ENCODE measurements at regions not wholly inside any gene's neighbourhood (a gene's known extent, or its start where the extent isn't known, plus 50 kb on each side); places are given as distances from the start of the nearest gene placed in this dataset.
"Not testable (repeated sequence)": the region's sequence is repeated elsewhere in the genome, so short reads cannot be mapped to it uniquely, and the experiment has no call there.

DNA sequence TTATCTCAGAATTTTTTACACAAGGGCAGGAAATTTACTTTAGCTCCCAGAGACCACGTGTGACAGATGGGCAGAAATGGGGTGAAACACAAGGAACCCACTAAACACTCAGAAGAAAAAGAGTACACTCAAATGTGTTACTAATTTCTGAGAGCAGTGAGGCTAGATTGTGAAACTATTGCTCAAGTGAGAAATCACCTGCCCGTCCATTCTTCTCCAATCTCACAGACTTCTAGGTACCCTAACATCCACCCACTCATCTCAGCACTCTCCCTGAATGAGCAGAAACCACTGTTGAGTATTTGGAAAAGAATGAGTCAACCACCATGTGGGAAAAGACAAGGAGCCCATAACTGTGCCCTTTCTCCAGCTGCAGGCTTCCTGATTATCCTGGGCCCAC, 293.0 kb upstream of the CDH2 start:
- in situ Hi-C loops (cut with HindIII; ENCODE audit: low pct_ligation_motif_present, low pct_unique_long_range_greater_than_20kb, low sequenced_read_pairs) = no loop called here
- DNase-seq = no peak

DNA sequence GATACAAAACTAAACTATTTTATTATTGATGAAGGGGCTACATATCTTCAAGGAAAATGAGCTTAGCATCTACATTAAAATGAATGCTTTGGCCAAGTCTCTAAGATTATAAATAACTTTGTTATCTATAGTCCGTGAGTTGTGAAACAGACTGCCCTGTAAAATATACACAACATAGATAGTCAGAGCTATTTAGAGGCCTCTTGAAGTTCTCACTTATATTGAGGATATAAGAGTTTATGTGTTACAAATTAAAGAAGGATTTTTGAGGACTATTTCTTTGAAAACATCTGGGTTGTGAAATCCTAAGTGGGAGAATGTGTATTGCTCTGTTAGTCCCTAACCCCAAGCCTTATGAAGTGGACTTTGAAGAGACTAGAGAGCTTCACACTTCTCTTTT, 292.0 kb upstream of the CDH2 start:
- in situ Hi-C loops (cut with HindIII; ENCODE audit: low pct_ligation_motif_present, low pct_unique_long_range_greater_than_20kb, low sequenced_read_pairs) = no loop called here
- DNase-seq = no peak

DNA sequence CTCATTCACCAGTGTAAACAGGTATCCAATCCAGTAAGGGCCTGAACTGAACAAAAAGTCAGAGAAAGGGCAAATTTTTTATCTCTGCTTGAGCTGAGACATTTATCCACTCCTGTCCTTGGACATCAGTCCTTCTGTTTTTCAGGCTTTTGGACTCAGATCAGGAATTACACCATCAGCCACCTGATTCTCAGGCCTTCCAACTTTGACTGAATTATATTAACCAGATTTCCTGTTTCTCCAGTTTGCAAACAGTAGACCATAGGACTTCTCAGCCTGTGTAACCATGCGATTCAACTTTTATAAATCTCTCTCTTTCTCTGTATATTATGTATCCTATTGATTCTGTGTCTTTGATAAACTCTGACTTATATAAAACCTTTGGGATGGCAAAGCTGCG, 289.3 kb upstream of the CDH2 start:
- in situ Hi-C loops (cut with HindIII; ENCODE audit: low pct_ligation_motif_present, low pct_unique_long_range_greater_than_20kb, low sequenced_read_pairs) = no loop called here
- DNase-seq = no peak

DNA sequence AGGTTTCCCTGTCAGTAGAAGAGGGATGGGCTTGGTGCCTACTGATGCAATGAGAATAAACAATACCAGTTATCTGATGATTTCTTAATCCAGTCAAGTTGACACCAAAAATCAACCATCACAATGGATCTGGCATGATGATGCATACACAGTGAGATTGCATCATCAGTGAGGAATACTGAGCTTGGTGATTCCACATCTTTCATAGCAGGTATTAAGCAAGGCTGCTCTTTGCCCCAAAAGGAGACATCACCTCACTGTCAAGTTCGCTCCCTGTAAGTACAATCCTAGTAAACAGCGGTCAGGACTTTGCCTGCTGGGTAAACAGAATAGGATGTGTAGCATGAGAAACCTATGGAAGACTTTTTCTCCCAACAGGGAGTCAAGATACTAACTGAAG, 282.7 kb upstream of the CDH2 start:
- in situ Hi-C loops (cut with HindIII; ENCODE audit: low pct_ligation_motif_present, low pct_unique_long_range_greater_than_20kb, low sequenced_read_pairs) = no loop called here
- DNase-seq = no peak

DNA sequence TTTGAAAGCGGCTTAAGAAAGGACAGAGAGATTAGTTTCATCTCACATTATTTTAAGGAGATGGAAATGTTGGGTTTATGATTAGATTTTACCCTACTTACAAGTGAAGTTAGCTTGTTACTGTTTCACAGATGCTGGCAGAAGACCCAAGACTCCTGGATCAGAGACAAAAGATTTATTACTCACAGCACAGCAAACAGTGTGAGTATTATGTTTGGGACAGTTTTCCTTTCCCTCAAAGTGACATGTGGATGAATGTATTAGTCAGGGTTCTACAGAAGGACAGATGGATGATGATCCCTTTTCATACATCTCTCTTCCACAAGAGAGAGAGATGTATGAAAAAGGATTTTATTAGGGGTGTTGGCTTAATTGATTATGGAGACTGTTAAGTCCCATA, 281.8 kb upstream of the CDH2 start:
- in situ Hi-C loops (cut with HindIII; ENCODE audit: low pct_ligation_motif_present, low pct_unique_long_range_greater_than_20kb, low sequenced_read_pairs) = no loop called here
- no peak for DNase-seq

DNA sequence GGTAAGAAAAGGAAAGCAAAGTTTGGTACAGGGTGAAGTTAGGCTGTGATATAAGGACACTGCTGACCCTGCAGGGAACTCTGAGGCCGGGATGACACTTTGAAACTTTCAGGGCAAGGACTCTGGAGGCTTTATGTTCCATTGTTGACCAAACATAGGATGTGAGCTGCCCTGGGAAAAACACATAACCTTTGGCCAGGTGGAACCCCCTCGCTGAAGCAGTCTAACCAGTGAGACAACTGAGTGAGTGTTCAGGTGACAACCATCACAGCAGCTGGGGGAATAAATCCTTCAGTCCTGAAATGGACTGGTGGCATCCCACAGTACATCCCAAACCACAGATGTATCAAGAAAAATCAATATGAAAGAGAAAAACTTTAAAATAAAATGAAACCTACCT, 280.9 kb upstream of the CDH2 start:
- in situ Hi-C loops (cut with HindIII; ENCODE audit: low pct_ligation_motif_present, low pct_unique_long_range_greater_than_20kb, low sequenced_read_pairs) = no loop called here

DNA sequence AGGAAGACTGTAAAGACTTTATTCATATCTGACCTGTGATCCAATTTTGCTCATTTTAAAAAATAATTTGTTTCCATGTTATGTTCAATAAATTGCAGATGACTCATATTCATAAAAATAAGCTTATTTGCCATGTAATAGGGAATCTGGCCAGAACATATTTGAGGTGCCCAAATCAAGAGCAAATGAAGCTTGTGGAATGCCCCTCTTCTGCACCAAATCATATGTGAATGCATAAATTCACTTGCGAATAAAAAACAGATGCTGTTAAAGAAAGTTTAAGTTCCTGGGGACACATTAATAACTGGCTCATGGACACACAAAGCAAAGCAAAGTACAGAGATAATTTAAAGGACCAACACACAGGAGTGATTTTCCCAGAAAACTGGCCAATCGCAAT, 279.0 kb upstream of the CDH2 start:
- in situ Hi-C loops (cut with HindIII; ENCODE audit: low pct_ligation_motif_present, low pct_unique_long_range_greater_than_20kb, low sequenced_read_pairs) = no loop called here
- DNase-seq = no peak

More for the DNA sequence above, 280.9 kb upstream of the CDH2 start:
- DNase-seq = no peak

DNA sequence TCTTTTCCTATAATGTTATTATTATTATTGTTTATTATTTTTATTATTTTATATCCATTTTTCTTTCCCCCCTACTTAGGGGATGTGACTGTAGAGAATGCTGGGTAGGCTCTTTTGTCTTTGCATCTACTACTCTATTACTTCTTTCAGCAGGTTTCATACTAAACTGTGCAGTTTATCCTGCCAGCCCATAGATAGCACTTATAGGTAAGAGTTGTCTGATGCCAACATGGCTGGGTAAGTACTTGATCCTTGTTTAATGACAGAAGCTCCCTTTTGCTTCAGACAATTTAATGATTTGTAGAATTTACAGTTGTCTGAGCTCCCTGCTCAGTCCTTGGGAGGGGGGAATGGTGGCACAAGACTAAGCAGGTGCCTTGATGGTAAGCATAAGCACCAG, 262.9 kb upstream of the CDH2 start:
- in situ Hi-C loops (cut with HindIII; ENCODE audit: low pct_ligation_motif_present, low pct_unique_long_range_greater_than_20kb, low sequenced_read_pairs) = no loop called here
- no peak for DNase-seq

DNA sequence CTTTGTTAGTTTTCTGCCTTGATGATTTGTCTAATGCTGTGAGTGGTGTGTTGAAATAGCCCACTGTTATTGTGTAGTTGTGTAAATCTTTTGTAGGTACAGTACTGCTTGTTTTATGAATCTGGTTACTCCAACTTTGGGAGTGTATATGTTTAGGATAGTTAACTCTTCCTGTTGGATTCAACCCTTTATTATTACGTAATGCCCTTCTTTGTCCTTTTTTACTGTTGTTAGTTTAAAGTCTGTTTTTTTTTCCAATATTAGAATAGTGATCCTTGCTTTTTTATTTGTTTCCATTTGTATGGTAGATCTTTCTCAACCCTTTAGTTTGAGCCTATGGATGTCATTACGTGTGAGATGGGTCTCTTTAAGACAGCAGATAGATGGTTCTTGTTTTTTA, 261.5 kb upstream of the CDH2 start:
- in situ Hi-C loops (cut with HindIII; ENCODE audit: low pct_ligation_motif_present, low pct_unique_long_range_greater_than_20kb, low sequenced_read_pairs) = no loop called here
- no peak for DNase-seq

DNA sequence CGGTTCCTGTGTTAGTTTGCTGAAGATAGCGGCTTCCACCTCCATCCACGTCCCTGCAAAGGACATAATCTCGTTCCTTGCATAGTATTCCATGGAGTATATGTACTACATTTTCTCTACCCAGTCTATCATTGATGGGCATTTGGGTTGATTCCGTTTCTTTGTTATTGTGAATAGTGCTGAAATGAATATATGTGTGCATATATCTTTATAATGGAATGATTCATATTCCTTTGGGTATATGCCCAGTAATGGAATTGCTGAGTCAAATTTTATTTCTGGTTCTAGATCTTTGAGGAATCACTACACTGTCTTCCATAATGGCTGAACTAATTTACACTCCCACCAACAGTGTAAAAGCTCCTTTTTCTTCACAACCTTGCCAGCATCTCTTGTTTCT, 255.4 kb upstream of the CDH2 start:
- in situ Hi-C loops (cut with HindIII; ENCODE audit: low pct_ligation_motif_present, low pct_unique_long_range_greater_than_20kb, low sequenced_read_pairs) = no loop called here
- DNase-seq = no peak

DNA sequence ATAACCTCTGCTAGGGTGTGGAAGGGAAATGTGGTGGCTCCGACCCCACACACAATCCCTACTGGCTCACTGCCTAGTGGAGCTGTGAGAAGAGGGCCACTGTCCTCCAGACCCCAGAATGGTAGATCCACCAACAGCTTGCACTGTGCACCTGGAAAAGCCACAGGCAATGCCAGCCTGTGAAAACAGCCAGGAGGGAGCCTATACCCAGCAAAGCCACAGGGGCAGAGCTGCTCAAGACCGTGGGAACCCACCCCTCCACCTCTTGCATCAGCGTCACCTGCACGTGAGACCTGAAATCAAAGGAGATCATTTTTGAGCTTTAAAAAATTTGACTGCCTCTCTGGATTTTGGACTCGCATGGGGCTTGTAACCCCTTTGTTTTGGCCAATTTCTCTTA, 249.0 kb upstream of the CDH2 start:
- in situ Hi-C loops (cut with HindIII; ENCODE audit: low pct_ligation_motif_present, low pct_unique_long_range_greater_than_20kb, low sequenced_read_pairs) = no loop called here
- DNase-seq = no peak

DNA sequence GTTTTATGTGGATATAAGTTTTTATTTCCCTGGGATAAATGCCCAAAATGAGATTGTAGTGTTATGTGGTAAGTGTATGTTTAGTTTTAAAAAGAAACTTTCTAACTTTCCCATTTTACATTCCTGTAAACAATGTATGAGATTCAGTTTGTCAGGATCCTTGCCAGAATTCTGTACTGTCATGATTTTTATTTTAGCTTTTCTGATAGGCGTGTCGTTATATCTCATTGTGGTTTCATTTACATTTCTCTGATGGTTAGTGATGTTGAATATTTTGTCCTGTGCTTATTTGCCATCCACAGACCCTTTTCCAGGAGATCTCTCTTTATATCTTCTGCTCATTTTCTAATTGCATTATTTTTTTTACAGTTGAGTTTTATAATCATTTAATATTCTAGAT, 245.6 kb upstream of the CDH2 start:
- no peak for DNase-seq
- in situ Hi-C loops (cut with HindIII; ENCODE audit: low pct_ligation_motif_present, low pct_unique_long_range_greater_than_20kb, low sequenced_read_pairs) = no loop called here

DNA sequence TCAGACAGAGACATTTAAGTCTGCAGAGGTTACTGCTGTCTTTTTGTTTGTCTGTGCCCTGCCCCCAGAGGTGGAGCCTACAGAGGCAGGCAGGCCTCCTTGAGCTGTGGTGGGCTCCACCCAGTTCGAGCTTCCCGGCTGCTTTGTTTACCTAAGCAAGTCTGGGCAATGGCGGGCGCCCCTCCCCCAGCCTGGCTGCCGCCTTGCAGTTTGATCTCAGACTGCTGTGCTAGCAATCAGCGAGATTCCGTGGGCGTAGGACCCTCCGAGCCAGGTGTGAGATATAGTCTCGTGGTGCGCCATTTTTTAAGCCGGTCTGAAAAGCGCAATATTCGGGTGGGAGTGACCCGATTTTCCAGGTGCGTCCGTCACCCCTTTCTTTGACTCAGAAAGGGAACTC, 245.0 kb upstream of the CDH2 start:
- in situ Hi-C loops (cut with HindIII; ENCODE audit: low pct_ligation_motif_present, low pct_unique_long_range_greater_than_20kb, low sequenced_read_pairs); DNase-seq: not testable (repeated sequence)

DNA sequence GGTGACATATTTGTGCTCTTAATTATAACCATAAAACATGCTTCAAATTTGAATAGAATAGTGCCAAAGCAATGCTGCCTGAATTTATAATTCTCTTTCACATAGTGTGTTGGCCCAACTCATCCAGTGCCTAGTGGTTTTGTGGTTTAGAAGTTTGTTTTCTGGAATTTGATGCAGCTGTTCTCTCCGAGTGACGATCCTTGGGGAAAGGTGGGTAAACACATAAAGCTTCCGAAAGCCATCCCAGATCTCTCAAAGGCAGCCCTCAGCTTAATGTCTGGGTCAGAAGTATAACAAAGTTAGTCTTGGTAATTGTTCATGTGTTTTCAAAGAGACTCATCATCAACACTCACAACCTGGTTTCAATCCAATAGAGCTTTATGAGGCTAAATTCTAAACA, 235.6 kb upstream of the CDH2 start:
- DNase-seq = no peak
- in situ Hi-C loops (cut with HindIII; ENCODE audit: low pct_ligation_motif_present, low pct_unique_long_range_greater_than_20kb, low sequenced_read_pairs) = no loop called here

DNA sequence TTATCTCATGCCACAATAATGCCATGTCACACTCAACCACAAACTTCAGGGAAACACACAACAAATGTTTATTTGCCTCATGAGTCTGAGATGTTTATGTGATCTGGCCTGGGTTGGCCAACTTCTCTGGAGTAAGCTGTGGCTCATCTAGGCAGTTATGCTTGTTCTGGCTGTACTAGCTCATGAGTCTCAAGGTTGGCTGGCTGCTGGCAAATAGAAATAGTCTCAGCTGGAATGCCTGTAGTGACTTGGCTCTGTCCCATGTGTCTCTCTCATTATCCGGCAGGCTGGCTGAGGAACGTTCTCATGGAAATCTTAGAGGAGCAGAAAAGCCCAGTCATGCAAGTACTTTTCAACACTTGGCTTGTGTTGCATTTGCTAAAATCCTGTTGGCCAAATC, 234.9 kb upstream of the CDH2 start:
- DNase-seq = no peak
- in situ Hi-C loops (cut with HindIII; ENCODE audit: low pct_ligation_motif_present, low pct_unique_long_range_greater_than_20kb, low sequenced_read_pairs) = no loop called here

DNA sequence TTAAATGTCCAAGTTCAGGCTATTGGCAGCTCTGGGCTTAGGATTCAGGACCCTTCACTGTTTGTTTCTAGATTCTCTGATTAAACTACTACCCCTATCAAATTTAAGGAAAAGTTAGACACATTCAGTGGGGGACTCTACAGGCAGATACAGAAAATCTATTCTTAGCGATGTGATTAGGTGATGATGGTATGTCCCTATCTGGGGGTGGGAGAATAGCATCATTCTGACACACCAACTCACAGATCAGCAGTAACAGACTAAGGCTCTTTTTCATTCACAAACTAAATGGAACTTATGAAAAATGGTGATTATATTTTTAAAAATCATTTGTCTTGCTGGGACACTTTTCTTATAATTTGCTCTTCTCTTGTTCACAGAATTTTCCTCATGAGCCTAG, 232.9 kb upstream of the CDH2 start:
- DNase-seq = no peak
- in situ Hi-C loops (cut with HindIII; ENCODE audit: low pct_ligation_motif_present, low pct_unique_long_range_greater_than_20kb, low sequenced_read_pairs) = no loop called here

DNA sequence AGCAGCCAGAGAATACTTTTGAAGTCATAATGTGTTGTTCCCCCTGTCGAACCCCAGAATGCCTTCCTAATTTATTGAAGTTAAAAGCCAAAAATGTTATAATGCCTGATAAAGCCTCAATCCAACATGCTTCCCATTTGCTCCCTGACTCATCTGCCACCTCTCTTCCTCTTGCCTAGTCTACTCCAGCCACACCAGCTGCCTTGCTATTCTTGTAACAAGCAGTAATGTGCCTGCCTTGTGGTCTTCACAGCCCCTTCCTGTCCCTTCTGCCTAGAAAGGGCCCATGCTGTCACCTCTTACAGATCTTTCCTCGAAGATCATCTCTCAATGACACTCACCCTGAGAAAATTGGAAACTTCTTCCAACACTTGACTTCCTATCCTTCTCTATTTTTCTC, 231.6 kb upstream of the CDH2 start:
- in situ Hi-C loops (cut with HindIII; ENCODE audit: low pct_ligation_motif_present, low pct_unique_long_range_greater_than_20kb, low sequenced_read_pairs) = no loop called here
- DNase-seq = no peak

DNA sequence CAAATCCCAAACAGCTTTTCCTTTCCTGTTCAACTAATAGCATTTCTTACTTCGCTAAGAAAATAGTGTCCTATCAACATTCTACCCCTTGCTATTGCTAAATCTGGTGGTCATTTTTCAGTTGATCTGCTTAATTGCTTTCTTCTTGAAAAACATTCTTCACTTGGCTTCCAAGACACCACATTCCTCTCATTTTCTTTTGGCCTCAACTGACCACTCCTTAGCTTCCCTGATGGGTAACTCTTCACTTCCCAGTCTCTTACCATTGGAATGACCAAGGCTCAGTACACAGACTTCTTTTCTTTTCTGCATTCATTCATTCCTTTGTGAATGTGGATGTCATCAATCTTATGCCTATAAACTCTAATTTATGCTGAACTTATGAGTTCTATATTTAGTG, 230.8 kb upstream of the CDH2 start:
- in situ Hi-C loops (cut with HindIII; ENCODE audit: low pct_ligation_motif_present, low pct_unique_long_range_greater_than_20kb, low sequenced_read_pairs) = no loop called here
- DNase-seq = no peak

DNA sequence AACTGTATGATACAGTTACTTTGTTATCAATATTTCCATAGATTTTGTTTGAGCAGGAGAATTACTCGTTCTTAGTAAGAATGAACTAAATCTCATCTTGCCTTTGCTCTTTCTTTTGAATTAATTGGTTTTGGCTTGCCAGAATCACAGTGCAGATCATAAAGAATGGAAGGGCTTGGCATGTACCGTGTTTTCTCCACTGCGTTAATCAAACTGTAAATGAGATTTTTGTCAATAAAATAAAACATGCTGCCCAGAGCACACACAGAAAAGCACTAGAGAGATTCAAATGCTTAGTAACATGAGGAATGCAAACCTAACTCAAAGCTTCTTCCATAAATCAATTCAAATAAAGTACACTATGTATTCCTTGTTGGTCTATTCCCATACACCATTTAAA, 229.6 kb upstream of the CDH2 start:
- in situ Hi-C loops (cut with HindIII; ENCODE audit: low pct_ligation_motif_present, low pct_unique_long_range_greater_than_20kb, low sequenced_read_pairs) = no loop called here
- no peak for DNase-seq

DNA sequence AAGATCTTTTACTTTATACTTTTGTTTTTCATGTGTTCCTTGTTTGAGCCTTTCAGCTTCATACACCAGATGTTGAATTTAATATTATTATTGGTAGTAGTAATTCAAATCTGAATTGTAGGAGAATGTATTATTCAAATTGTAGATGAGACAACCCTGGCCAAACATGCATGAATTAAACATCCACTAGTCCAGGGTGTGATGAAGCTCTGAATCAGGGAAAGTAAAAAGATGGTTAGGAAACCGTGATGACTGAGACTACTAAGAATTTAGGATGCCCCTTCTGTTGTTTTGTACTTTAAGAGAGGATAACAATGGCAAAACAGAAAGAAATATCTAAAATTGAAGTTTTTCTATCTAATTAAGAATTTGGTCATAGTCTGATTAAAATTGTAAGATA, 227.8 kb upstream of the CDH2 start:
- in situ Hi-C loops (cut with HindIII; ENCODE audit: low pct_ligation_motif_present, low pct_unique_long_range_greater_than_20kb, low sequenced_read_pairs) = no loop called here
- DNase-seq = no peak

DNA sequence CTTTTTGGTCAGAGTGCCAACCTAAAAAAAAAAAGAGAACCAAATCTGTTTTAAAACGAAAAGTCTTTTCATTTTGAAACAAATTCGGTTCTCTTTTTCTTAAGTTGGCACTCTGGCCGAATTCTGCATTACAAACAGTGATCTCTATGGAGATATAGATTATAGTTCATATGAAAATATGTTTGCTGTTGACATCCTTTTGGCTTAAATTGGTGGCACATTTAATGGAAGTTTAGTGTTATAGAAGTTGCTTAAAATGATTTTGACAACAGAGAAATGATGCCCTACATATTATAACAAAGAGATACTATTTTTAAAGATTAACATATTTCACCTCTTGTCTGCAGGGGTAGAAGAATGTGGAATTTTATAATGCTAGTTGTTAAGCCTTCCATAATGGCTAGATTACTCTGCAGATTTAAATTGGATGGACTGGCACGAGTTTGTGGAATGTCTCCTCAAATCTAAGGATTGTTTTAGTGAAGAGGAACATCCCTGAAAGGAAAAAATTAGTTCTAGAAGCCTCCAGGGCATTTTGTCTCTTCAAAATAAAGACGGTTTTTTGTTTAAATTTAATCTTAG, 222.9 kb upstream of the CDH2 start:
- DNase-seq = no peak
- in situ Hi-C loops (cut with HindIII; ENCODE audit: low pct_ligation_motif_present, low pct_unique_long_range_greater_than_20kb, low sequenced_read_pairs) = no loop called here

Data from ACHN (cell line).